HFFc6 (cell line): ENCODE measurements at regions not wholly inside any gene's neighbourhood (a gene's known extent, or its start where the extent isn't known, plus 50 kb on each side); places are given as distances from the start of the nearest gene placed in this dataset.

ENCODE experiments used
- DNase-seq: peaks from one replicate; pipeline ENCODE4 v3.0.0-alpha.2; 2018
- H3K27ac Mint-ChIP-seq: 2 replicates; pipeline ENCODE4 v1.8.0; 2020; ENCODE audit warnings: mild to moderate bottlenecking, mixed read lengths
- H3K27me3 Mint-ChIP-seq: 2 replicates; pipeline ENCODE4 v1.8.0; 2021; ENCODE audit warnings: mild to moderate bottlenecking, moderate library complexity, mixed read lengths; ENCODE audit not compliant: insufficient read depth
- H3K36me3 Mint-ChIP-seq: 2 replicates; pipeline ENCODE4 v1.8.0; 2021; ENCODE audit warnings: low read depth, mixed read lengths
- H3K4me1 Mint-ChIP-seq: 2 replicates; pipeline ENCODE4 v1.8.0; 2020; ENCODE audit warnings: low read depth, mixed read lengths
- H3K4me3 Mint-ChIP-seq: 2 replicates; pipeline ENCODE4 v1.8.0; 2020; ENCODE audit warnings: mild to moderate bottlenecking, moderate library complexity, mixed read lengths
- H3K9me3 Mint-ChIP-seq: 2 replicates; pipeline ENCODE4 v1.8.0; 2020; ENCODE audit warnings: mild to moderate bottlenecking, mixed read lengths
- TF ChIP-seq, protein P1 (sequence below): fragments of 200-600 bp; sonication (generic); IDR thresholded peaks from 2 replicates; pipeline ENCODE4 v1.5.0; 2021; ENCODE audit warnings: antibody characterized with exemption, mild to moderate bottlenecking

- no peak for DNase-seq
- TF ChIP-seq, protein P1, sequence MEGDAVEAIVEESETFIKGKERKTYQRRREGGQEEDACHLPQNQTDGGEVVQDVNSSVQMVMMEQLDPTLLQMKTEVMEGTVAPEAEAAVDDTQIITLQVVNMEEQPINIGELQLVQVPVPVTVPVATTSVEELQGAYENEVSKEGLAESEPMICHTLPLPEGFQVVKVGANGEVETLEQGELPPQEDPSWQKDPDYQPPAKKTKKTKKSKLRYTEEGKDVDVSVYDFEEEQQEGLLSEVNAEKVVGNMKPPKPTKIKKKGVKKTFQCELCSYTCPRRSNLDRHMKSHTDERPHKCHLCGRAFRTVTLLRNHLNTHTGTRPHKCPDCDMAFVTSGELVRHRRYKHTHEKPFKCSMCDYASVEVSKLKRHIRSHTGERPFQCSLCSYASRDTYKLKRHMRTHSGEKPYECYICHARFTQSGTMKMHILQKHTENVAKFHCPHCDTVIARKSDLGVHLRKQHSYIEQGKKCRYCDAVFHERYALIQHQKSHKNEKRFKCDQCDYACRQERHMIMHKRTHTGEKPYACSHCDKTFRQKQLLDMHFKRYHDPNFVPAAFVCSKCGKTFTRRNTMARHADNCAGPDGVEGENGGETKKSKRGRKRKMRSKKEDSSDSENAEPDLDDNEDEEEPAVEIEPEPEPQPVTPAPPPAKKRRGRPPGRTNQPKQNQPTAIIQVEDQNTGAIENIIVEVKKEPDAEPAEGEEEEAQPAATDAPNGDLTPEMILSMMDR, result no peak
- Mint-ChIP-seq H3K4me1 (no peaks in the 10 kb centered on the region), H3K27me3 (no peaks in the 10 kb centered on the region), H3K36me3 (no peaks in the 10 kb centered on the region), H3K4me3 (no peak overlapping the region), H3K9me3 (peaks cover 8% of the 10 kb centered on the region), H3K27ac (no peak overlapping the region)
Measured at GRCh38 chr3:147680837-147681483, 271.8 kb downstream of the ZIC1 start.

GRCh38 chr3:147688868-147689267 is 279.7 kb downstream of the ZIC1 start:
- Mint-ChIP-seq H3K27me3 (peaks cover 2% of the 10 kb centered on the region; the same call in 1 of the 2 replicates), H3K4me3 (no peak overlapping the region), H3K4me1 (no peaks in the 10 kb centered on the region), H3K27ac (no peak overlapping the region), H3K36me3 (no peaks in the 10 kb centered on the region), H3K9me3 (peaks cover 2% of the 10 kb centered on the region; the same call in 1 of the 2 replicates)
- TF ChIP-seq, protein P1, result no peak
- DNase-seq, result no peak

- peak; percentile 17 for DNase-seq
- TF ChIP-seq, protein P1, result no peak
- Mint-ChIP-seq H3K27ac (no peak overlapping the region), H3K27me3 (peaks cover under 1% of the 10 kb centered on the region; the same call in 1 of the 2 replicates), H3K9me3 (peaks cover 8% of the 10 kb centered on the region), H3K4me1 (peaks cover 6% of the 10 kb centered on the region; the same call in 1 of the 2 replicates), H3K36me3 (no peaks in the 10 kb centered on the region), H3K4me3 (no peak overlapping the region)
Measured at GRCh38 chr3:147699175-147699838, 290.1 kb downstream of the ZIC1 start.

DNA sequence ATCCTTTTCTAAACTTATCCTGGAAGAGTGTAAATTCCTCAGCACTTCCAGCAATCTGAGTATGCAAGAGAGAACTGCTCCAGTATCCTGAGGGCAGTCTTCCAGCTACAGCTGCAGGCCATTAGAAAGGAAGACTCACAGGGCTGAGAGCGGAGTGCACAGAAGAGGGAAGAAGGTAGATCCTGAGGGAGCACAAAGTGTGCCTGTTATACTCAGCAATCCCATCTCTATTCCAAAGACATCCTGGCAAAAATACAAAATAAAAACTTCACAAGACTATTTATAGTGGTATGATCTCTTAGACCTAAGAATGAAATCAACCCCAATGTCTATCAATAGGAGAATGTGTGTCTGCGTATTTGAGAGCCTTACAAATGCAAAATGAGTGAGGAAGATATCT is 292.0 kb downstream of the ZIC1 start:
- TF ChIP-seq, protein P1, result no peak
- Mint-ChIP-seq H3K4me1 (peaks cover 6% of the 10 kb centered on the region; the same call in 1 of the 2 replicates), H3K27ac (no peak overlapping the region), H3K9me3 (peaks cover 8% of the 10 kb centered on the region; the same call in 1 of the 2 replicates), H3K4me3 (no peak overlapping the region), H3K36me3 (no peaks in the 10 kb centered on the region), H3K27me3 (peaks cover 1% of the 10 kb centered on the region; the same call in 1 of the 2 replicates)
- no peak for DNase-seq

- Mint-ChIP-seq H3K4me3 (no peak overlapping the region), H3K27ac (no peak overlapping the region), H3K9me3 (no peaks in the 10 kb centered on the region; the same call in 1 of the 2 replicates), H3K36me3 (no peaks in the 10 kb centered on the region), H3K27me3 (peaks cover 1% of the 10 kb centered on the region; the same call in 1 of the 2 replicates), H3K4me1 (peaks cover 6% of the 10 kb centered on the region; the same call in 1 of the 2 replicates)
- DNase-seq, result no peak
- TF ChIP-seq, protein P1, result no peak
Measured at GRCh38 chr3:147702509-147702908, 293.3 kb downstream of the ZIC1 start.
